ENCODE measurements at regions not wholly inside any gene's neighbourhood (a gene's known extent, or its start where the extent isn't known, plus 50 kb on each side); places are given as distances from the start of the nearest gene placed in this dataset.

DNA sequence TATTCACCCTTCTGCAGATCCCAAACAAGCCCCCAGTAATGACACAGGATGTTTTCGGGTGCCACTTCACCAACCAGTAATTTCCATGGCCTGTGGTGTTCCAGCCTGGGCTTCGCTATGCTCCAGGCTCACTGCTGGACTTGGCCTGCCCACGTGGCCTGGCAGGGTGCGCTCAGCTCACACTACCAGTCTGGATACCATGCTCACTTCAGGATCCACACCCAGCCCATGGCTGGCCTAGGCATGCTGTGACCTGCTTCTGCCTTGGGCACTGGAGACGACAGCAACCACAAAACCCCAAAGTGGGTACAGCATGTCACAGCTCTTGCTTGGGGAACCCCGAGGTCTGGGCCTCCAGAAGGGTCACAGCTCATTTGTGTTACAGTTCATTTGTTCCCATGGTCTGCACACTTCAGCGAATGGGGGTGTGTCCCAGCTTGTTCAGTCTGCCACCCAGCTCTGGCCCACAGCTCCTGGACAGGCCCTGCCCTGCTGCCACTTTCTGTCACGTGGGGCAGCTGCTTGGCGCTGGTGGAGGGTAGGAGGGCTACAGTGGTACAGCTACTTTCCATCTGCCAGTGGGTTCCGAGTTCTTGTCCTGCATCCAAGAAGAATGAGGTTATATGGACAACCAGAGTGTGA lies 650.8 kb downstream of the MCTP2 start:
- H3K9ac ChIP-seq (ENCODE audit: low read length): no peak overlapping the region
- no peaks in the 10 kb centered on the region for H3K36me3 ChIP-seq (ENCODE audit: insufficient read depth, low read length)
- 0 out of 2 replicates have a peak, but pooled peaks cover 3% of the 10 kb centered on the region for H3K9me2 ChIP-seq (ENCODE audit: low read depth, low read length)
- H3K27me3 ChIP-seq (ENCODE audit: insufficient read depth, low read length): no peaks in the 10 kb centered on the region
- H4K20me1 ChIP-seq (ENCODE audit: insufficient read depth, low read length): no peaks in the 10 kb centered on the region
- TF ChIP-seq, protein P1, sequence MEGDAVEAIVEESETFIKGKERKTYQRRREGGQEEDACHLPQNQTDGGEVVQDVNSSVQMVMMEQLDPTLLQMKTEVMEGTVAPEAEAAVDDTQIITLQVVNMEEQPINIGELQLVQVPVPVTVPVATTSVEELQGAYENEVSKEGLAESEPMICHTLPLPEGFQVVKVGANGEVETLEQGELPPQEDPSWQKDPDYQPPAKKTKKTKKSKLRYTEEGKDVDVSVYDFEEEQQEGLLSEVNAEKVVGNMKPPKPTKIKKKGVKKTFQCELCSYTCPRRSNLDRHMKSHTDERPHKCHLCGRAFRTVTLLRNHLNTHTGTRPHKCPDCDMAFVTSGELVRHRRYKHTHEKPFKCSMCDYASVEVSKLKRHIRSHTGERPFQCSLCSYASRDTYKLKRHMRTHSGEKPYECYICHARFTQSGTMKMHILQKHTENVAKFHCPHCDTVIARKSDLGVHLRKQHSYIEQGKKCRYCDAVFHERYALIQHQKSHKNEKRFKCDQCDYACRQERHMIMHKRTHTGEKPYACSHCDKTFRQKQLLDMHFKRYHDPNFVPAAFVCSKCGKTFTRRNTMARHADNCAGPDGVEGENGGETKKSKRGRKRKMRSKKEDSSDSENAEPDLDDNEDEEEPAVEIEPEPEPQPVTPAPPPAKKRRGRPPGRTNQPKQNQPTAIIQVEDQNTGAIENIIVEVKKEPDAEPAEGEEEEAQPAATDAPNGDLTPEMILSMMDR (IDR thresholded peaks at IDR 0.05; ENCODE audit: low read length): no peak
- no peak for TF ChIP-seq EZH2 (IDR thresholded peaks at IDR 0.05; ENCODE audit: borderline replicate concordance, low read length)
- H3K27ac ChIP-seq (ENCODE audit: low read depth, low read length, poor library complexity, severe bottlenecking): no peak overlapping the region
- H3K4me2 ChIP-seq (ENCODE audit: low read length): no peak overlapping the region
- no peak overlapping the region for H2AFZ ChIP-seq (ENCODE audit: low read length)
- no peaks in the 10 kb centered on the region for H3K79me2 ChIP-seq (ENCODE audit: insufficient read depth, low read length)
- no peaks in the 10 kb centered on the region for H3K4me1 ChIP-seq (ENCODE audit: insufficient read depth, low read length, severe bottlenecking)
- H3K4me3 ChIP-seq (ENCODE audit: low read depth, low read length, poor library complexity, severe bottlenecking): no peak overlapping the region
- H3K9me3 ChIP-seq (ENCODE audit: low read length): no peaks in the 10 kb centered on the region
- no peaks in the 10 kb centered on the region for H3F3A ChIP-seq (ENCODE audit: insufficient read depth, low read length)

DNA sequence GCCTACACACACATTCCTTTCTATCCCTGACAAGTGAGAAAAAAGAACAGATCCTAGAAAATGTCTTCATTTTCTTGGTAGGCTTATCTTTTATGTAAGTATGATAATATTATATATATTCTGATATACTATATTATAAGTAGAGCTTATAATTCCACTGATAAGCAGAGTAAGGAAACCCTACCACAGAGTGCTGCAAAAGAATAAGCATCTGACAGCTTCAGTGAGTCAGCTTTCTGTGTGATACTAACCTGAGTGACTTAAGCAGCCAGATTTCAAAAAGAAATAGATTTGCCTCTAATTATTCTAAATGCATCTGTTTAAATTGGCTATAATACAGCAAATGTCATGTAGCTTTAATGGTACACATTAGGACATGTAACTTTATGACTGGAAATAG lies 656.0 kb downstream of the MCTP2 start:
- H4K20me1 ChIP-seq (ENCODE audit: insufficient read depth, low read length): no peaks in the 10 kb centered on the region
- H3K27me3 ChIP-seq (ENCODE audit: insufficient read depth, low read length): no peaks in the 10 kb centered on the region
- no peaks in the 10 kb centered on the region for H3K79me2 ChIP-seq (ENCODE audit: insufficient read depth, low read length)
- H2AFZ ChIP-seq (ENCODE audit: low read length): no peak overlapping the region
- no peak overlapping the region for H3K27ac ChIP-seq (ENCODE audit: low read depth, low read length, poor library complexity, severe bottlenecking)
- 0 out of 2 replicates have a peak, but pooled peaks cover 3% of the 10 kb centered on the region for H3K9me2 ChIP-seq (ENCODE audit: low read depth, low read length)
- no peaks in the 10 kb centered on the region for H3K4me1 ChIP-seq (ENCODE audit: insufficient read depth, low read length, severe bottlenecking)
- H3K9me3 ChIP-seq (ENCODE audit: low read length): no peaks in the 10 kb centered on the region
- no peak overlapping the region for H3K9ac ChIP-seq (ENCODE audit: low read length)
- H3K4me3 ChIP-seq (ENCODE audit: low read depth, low read length, poor library complexity, severe bottlenecking): no peak overlapping the region
- no peak for TF ChIP-seq EZH2 (IDR thresholded peaks at IDR 0.05; ENCODE audit: borderline replicate concordance, low read length)
- TF ChIP-seq, protein P1 (IDR thresholded peaks at IDR 0.05; ENCODE audit: low read length): no peak
- no peaks in the 10 kb centered on the region for H3K36me3 ChIP-seq (ENCODE audit: insufficient read depth, low read length)
- H3F3A ChIP-seq (ENCODE audit: insufficient read depth, low read length): no peaks in the 10 kb centered on the region
- H3K4me2 ChIP-seq (ENCODE audit: low read length): no peak overlapping the region

DNA sequence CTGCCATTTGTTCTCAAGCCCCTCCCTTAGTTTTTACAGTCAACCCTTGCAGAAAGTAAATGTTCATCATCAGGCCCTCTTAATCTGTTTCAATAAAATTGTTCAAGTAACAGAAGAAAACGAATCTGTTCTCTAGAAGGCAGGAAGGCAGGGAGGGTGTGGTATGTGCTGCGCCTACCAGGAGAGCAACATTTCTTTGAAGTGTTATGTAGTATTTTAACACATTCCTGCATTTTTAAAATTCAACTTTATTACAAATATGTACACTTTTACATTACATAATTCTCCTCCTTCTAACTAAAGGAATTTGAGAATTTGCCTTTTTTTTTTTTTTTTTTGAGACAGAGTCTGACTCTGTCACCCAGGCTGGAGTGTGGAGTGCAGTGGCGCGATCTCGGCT lies 657.8 kb downstream of the MCTP2 start:
- Histone ChIP-seq H3K4me3 (ENCODE audit: low read depth, low read length, poor library complexity, severe bottlenecking) (no peak overlapping the region), H2AFZ (ENCODE audit: low read length) (no peak overlapping the region), H3K9me2 (ENCODE audit: low read depth, low read length) (0 out of 2 replicates have a peak, but pooled peaks cover 3% of the 10 kb centered on the region), H3K4me2 (ENCODE audit: low read length) (no peak overlapping the region), H4K20me1 (ENCODE audit: insufficient read depth, low read length) (no peaks in the 10 kb centered on the region), H3K9ac (ENCODE audit: low read length) (no peak overlapping the region), H3K27me3 (ENCODE audit: insufficient read depth, low read length) (no peaks in the 10 kb centered on the region), H3K36me3 (ENCODE audit: insufficient read depth, low read length) (no peaks in the 10 kb centered on the region), H3F3A (ENCODE audit: insufficient read depth, low read length) (no peaks in the 10 kb centered on the region), H3K9me3 (ENCODE audit: low read length) (no peaks in the 10 kb centered on the region), H3K27ac (ENCODE audit: low read depth, low read length, poor library complexity, severe bottlenecking) (no peak overlapping the region), H3K79me2 (ENCODE audit: insufficient read depth, low read length) (no peaks in the 10 kb centered on the region), H3K4me1 (ENCODE audit: insufficient read depth, low read length, severe bottlenecking) (no peaks in the 10 kb centered on the region)
- TF ChIP-seq, protein P1 (IDR thresholded peaks at IDR 0.05; ENCODE audit: low read length): no peak
- TF ChIP-seq EZH2 (IDR thresholded peaks at IDR 0.05; ENCODE audit: borderline replicate concordance, low read length): no peak
